GM12878 (cell line): ENCODE measurements at regions not wholly inside any gene's neighbourhood (a gene's known extent, or its start where the extent isn't known, plus 50 kb on each side); places are given as distances from the start of the nearest gene placed in this dataset.
A peak's percentile ranks its signal among the peaks of the same experiment; 100 is the strongest.

Experiments
- ATAC-seq: fragments of 200-7000 bp; cut with Tn5 transposase; 3 replicates; pipeline ENCODE4 v1.9.1; 2020; ENCODE audit warnings: mild to moderate bottlenecking, moderate library complexity
- BruUV-seq: library from RNA; stranded (reverse); fragments of 400-500 nt; replicated peaks from 2 replicates; lab custom pipeline; 2021; lab: Mats Ljungman, UMichigan
- CTCF ChIA-PET: fragments of 300-600 bp; sonication (Branson Sonifier 250); formaldehyde crosslinking; extraction: SDS; loops from one replicate; lab custom pipeline; 2021; ENCODE audit warnings: inconsistent platforms; lab: Yijun Ruan, JAX
- POLR2A ChIA-PET: fragments of 350-600 bp; formaldehyde crosslinking; extraction: SDS; loops from one replicate; lab custom pipeline; 2021; ENCODE audit warnings: inconsistent platforms; lab: Charles Lee
- RAD21 ChIA-PET: fragments of 300-600 bp; sonication (Branson Sonifier 250); formaldehyde crosslinking; loops from one replicate; lab custom pipeline; 2023; ENCODE audit warnings: antibody characterized with exemption; ENCODE audit not compliant: unreplicated experiment; lab: Charles Lee
- SMC1A ChIA-PET: fragments of 300-600 bp; sonication (Branson Sonifier 250); formaldehyde crosslinking; loops from one replicate; lab custom pipeline; 2023; ENCODE audit not compliant: unreplicated experiment, uncharacterized antibody; lab: Charles Lee
- DNase-seq: peaks from one replicate; pipeline ENCODE4 v3.0.0-alpha.2; 2011; ENCODE audit warnings: low read depth, low spot score
- FAIRE-seq: peaks from 3 replicates; lab custom pipeline; 2011; peaks lifted over from hg19 to GRCh38; lab: Jason Lieb, UNC
- H2AFZ ChIP-seq: 2 replicates; pipeline ENCODE4 v1.6.0; 2011; ENCODE audit warnings: low read depth, low read length, control low read depth; ENCODE audit not compliant: control insufficient read depth
- H3K27ac ChIP-seq: 2 replicates; pipeline ENCODE4 v1.5.1; 2011; ENCODE audit warnings: control low read depth; ENCODE audit not compliant: control insufficient read depth, insufficient read depth
- H3K27me3 ChIP-seq, 2 experiments: replicated peaks in 1 of 2; 2 replicates each; pipeline versions ENCODE4 v1.6.0 to v1.6.1; 2011; ENCODE audit warnings: low read length in 1 of 2; ENCODE audit not compliant: control insufficient read depth in 2 of 2, insufficient read depth in 2 of 2
- H3K36me3 ChIP-seq, 2 experiments: 2 replicates each; pipeline ENCODE4 v1.5.1; 2011; ENCODE audit warnings: low read length in 1 of 2; ENCODE audit not compliant: control insufficient read depth in 2 of 2, insufficient read depth in 2 of 2
- H3K4me1 ChIP-seq: 2 replicates; pipeline ENCODE4 v1.6.1; 2011; ENCODE audit warnings: mild to moderate bottlenecking, low read length, moderate library complexity, mixed read lengths; ENCODE audit not compliant: control insufficient read depth, insufficient read depth
- H3K4me2 ChIP-seq: 2 replicates; pipeline ENCODE4 v1.6.0; 2011; ENCODE audit warnings: control low read depth; ENCODE audit not compliant: control insufficient read depth, insufficient read depth
- H3K4me3 ChIP-seq: fragments of 200-600 bp; sonication (generic); 2 replicates; pipeline ENCODE4 v1.5.1; 2016
- H3K79me2 ChIP-seq: 2 replicates; pipeline ENCODE4 v1.6.0; 2011; ENCODE audit warnings: low read length; ENCODE audit not compliant: control insufficient read depth, insufficient read depth
- H3K9ac ChIP-seq: 2 replicates; pipeline ENCODE4 v1.8.0; 2011; ENCODE audit warnings: low read length, control low read depth, mixed read lengths; ENCODE audit not compliant: control insufficient read depth, insufficient read depth
- H3K9me3 ChIP-seq: replicated peaks from 3 replicates; pipeline ENCODE4 v1.5.1; 2011; ENCODE audit warnings: mild to moderate bottlenecking, low read length; ENCODE audit not compliant: control insufficient read depth, insufficient read depth
- H4K20me1 ChIP-seq: 2 replicates; pipeline ENCODE4 v1.6.0; 2011; ENCODE audit not compliant: control insufficient read depth, insufficient read depth
- BACH1 ChIP-seq: fragments of 450-650 bp; IDR thresholded peaks from 2 replicates; pipeline ENCODE4 v1.6.1; 2017; ENCODE audit warnings: mild to moderate bottlenecking, borderline replicate concordance
- GATAD2B ChIP-seq: fragments of 450-650 bp; conservative IDR thresholded peaks from 2 replicates; pipeline ENCODE4 v1.6.1; 2017; ENCODE audit warnings: low read depth, mild to moderate bottlenecking, moderate library complexity
- IKZF2 ChIP-seq, 2 experiments: fragments of 450-650 bp; IDR thresholded peaks; 2 replicates each; pipeline ENCODE4 v1.6.1; 2017; ENCODE audit warnings: mild to moderate bottlenecking in 2 of 2, moderate library complexity in 2 of 2
- MEF2B ChIP-seq: fragments of 450-650 bp; IDR thresholded peaks from 2 replicates; pipeline ENCODE4 v1.6.1; 2018; ENCODE audit warnings: mild to moderate bottlenecking, moderate library complexity; ENCODE audit not compliant: partially characterized antibody, poor library complexity, severe bottlenecking
- PAX5 ChIP-seq: IDR thresholded peaks from 2 replicates; pipeline ENCODE4 v1.6.1; 2011; ENCODE audit warnings: low read depth, low read length, borderline replicate concordance
- RELA ChIP-seq: fragments of 450-650 bp; IDR thresholded peaks from 2 replicates; pipeline ENCODE4 v1.8.0; 2014; ENCODE audit warnings: borderline replicate concordance; ENCODE audit not compliant: partially characterized antibody
- ZNF384 ChIP-seq: IDR thresholded peaks from 2 replicates; pipeline ENCODE4 v1.6.1; 2012; ENCODE audit warnings: low read depth, mild to moderate bottlenecking, low read length, improper control_type of control experiment, borderline replicate concordance
- WGBS: methylation state at CpG from one replicate; pipeline ENCODE4 v1.1.6; 2016; ENCODE audit warnings: low lambda C conversion rate; ENCODE audit not compliant: insufficient replicate concordance, insufficient coverage; ENCODE audit errors: missing lambda C conversion rate; 5-methylcytosine and 5-hydroxymethylcytosine counted together
- in situ Hi-C: fragments of 300-500 bp; cut with MboI; formaldehyde crosslinking; loops from 9 replicates; pipeline ENCODE4 v1.14.3; 2018; ENCODE audit warnings: mixed read lengths
- intact Hi-C: fragments of 100-400 bp; cut with micrococcal nuclease; formaldehyde crosslinking; loops from one replicate; pipeline ENCODE4 v1.14.2; 2022; ENCODE audit not compliant: unreplicated experiment
- TF ChIP-seq, protein P1 (sequence below): IDR thresholded peaks from 2 replicates; pipeline ENCODE4 v1.6.1; 2011; ENCODE audit warnings: mild to moderate bottlenecking, low read depth, low read length, moderate library complexity; ENCODE audit not compliant: insufficient replicate concordance
- TF ChIP-seq, protein P2 (sequence below): fragments of 450-650 bp; IDR thresholded peaks from 2 replicates; pipeline ENCODE4 v1.6.1; 2017; ENCODE audit warnings: mild to moderate bottlenecking, moderate library complexity
- TF ChIP-seq, protein P3 (sequence below): fragments of 450-650 bp; IDR thresholded peaks from 2 replicates; pipeline ENCODE4 v1.6.1; 2016; ENCODE audit warnings: mild to moderate bottlenecking
- TF ChIP-seq, protein P4 (sequence below): fragments of 450-650 bp; formaldehyde crosslinking; IDR thresholded peaks from 2 replicates; pipeline ENCODE4 v1.5.0; 2022; ENCODE audit warnings: mild to moderate bottlenecking, missing genetic modification characterization

DNA sequence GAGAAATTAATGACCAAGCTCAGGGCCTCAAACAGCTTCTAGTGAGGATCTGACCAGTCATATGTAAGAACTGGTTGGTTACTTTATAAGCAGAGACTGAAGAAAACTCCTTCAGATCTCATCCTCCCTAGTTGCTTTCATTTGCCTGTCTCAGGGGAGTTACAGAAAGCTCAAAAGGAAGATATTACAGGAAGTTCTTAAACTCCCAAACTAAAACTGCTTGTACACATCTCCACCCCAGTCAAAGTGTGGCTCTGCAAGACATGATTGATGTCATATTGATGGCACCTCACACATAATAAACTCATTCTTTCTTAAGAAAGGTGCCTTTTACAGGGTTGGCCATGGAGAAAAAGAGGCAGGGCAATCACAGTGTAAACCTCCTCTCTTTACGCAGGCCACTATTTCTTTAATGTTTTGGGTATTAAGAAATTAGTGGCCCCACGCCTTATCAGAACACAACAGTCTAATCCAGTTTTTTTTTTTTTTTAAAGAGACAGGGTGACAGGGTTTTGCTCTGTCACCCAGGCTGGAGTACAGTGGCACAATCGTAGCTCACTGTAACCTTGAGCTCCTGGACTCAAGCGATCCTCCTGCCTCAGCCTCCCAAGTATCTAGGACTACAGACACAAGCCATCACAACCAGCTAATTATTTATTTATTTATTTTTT lies 62.6 kb upstream of the STK17B start:
- H3K4me1 ChIP-seq = peaks cover 14% of the 10 kb centered on the region
- peaks cover 0 to under 1% of the 10 kb centered on the region in 2 experiments; a peak in 1 of 4 replicates for H3K36me3 ChIP-seq
- peak overlapping the region; percentile 48 for H2AFZ ChIP-seq
- DNase-seq (peak; percentile 60), FAIRE-seq (peak; percentile 75), ATAC-seq (peak; percentile 77)
- intact Hi-C loops (loop anchor here (2.0 kb wide), 1 partner anchor 23 kb away; no protein-coding TSS in a partner anchor), in situ Hi-C loops (no loop called here)
- H3K9me3 ChIP-seq = peaks cover 1% of the 10 kb centered on the region; the same call in 2 of the 3 replicates
- no peaks in the 10 kb centered on the region for H4K20me1 ChIP-seq
- BruUV-seq = no TSS peak
- H3K27me3 ChIP-seq = no peaks in the 10 kb centered on the region
- ChIA-PET CTCF (interaction anchor here (1.0 to 6.7 kb wide), 15 partner anchors 12 to 155 kb away, joined by 3 to 37 read pairs (median 5); no protein-coding TSS in a partner anchor), POLR2A (interaction anchor here (0.7 to 3.3 kb wide), 16 partner anchors 9 to 71 kb away, joined by 3 to 26 read pairs (median 8); no protein-coding TSS in a partner anchor), RAD21 (interaction anchor here (0.6 to 5.2 kb wide), 36 partner anchors 8 to 219 kb away, joined by 3 to 89 read pairs (median 7); partner anchors contain the start of gene STK17B), SMC1A (interaction anchor here (0.6 to 12.1 kb wide), 34 partner anchors 8 to 166 kb away, joined by 3 to 143 read pairs (median 14); partner anchors contain the start of genes DNAH7 and STK17B)
- peak overlapping the region; percentile 30; the same call in 1 of the 2 replicates for H3K4me2 ChIP-seq
- H3K27ac ChIP-seq = peak overlapping the region; percentile 50; the same call in 1 of the 2 replicates
- no peak overlapping the region for H3K4me3 ChIP-seq
- WGBS = 42% methylated on average over 4 of the region's 4 CpGs
- H3K9ac ChIP-seq = no peak overlapping the region
- H3K79me2 ChIP-seq = no peaks in the 10 kb centered on the region
- peak; percentile 95 for TF ChIP-seq MEF2B
- TF ChIP-seq ZNF384 = peak; percentile 44; the same call in 1 of the 2 replicates
- TF ChIP-seq, protein P1, sequence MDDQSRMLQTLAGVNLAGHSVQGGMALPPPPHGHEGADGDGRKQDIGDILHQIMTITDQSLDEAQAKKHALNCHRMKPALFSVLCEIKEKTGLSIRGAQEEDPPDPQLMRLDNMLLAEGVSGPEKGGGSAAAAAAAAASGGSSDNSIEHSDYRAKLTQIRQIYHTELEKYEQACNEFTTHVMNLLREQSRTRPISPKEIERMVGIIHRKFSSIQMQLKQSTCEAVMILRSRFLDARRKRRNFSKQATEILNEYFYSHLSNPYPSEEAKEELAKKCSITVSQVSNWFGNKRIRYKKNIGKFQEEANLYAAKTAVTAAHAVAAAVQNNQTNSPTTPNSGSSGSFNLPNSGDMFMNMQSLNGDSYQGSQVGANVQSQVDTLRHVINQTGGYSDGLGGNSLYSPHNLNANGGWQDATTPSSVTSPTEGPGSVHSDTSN = peak; percentile 72
- TF ChIP-seq, protein P2, sequence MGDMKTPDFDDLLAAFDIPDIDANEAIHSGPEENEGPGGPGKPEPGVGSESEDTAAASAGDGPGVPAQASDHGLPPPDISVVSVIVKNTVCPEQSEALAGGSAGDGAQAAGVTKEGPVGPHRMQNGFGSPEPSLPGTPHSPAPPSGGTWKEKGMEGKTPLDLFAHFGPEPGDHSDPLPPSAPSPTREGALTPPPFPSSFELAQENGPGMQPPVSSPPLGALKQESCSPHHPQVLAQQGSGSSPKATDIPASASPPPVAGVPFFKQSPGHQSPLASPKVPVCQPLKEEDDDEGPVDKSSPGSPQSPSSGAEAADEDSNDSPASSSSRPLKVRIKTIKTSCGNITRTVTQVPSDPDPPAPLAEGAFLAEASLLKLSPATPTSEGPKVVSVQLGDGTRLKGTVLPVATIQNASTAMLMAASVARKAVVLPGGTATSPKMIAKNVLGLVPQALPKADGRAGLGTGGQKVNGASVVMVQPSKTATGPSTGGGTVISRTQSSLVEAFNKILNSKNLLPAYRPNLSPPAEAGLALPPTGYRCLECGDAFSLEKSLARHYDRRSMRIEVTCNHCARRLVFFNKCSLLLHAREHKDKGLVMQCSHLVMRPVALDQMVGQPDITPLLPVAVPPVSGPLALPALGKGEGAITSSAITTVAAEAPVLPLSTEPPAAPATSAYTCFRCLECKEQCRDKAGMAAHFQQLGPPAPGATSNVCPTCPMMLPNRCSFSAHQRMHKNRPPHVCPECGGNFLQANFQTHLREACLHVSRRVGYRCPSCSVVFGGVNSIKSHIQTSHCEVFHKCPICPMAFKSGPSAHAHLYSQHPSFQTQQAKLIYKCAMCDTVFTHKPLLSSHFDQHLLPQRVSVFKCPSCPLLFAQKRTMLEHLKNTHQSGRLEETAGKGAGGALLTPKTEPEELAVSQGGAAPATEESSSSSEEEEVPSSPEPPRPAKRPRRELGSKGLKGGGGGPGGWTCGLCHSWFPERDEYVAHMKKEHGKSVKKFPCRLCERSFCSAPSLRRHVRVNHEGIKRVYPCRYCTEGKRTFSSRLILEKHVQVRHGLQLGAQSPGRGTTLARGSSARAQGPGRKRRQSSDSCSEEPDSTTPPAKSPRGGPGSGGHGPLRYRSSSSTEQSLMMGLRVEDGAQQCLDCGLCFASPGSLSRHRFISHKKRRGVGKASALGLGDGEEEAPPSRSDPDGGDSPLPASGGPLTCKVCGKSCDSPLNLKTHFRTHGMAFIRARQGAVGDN = peak; percentile 19; the same call in 1 of the 2 replicates
- TF ChIP-seq, protein P3, sequence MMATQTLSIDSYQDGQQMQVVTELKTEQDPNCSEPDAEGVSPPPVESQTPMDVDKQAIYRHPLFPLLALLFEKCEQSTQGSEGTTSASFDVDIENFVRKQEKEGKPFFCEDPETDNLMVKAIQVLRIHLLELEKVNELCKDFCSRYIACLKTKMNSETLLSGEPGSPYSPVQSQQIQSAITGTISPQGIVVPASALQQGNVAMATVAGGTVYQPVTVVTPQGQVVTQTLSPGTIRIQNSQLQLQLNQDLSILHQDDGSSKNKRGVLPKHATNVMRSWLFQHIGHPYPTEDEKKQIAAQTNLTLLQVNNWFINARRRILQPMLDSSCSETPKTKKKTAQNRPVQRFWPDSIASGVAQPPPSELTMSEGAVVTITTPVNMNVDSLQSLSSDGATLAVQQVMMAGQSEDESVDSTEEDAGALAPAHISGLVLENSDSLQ = peak; percentile 81
- TF ChIP-seq BACH1 = no peak
- TF ChIP-seq IKZF2 (IDR thresholded peaks at IDR 0.05) = peak in 1 of 2 experiments; percentile 41; a peak in 2 of 4 replicates
- TF ChIP-seq GATAD2B = 0 out of 2 replicates have a peak, but pooled peaks have one; percentile 38
- TF ChIP-seq, protein P4, sequence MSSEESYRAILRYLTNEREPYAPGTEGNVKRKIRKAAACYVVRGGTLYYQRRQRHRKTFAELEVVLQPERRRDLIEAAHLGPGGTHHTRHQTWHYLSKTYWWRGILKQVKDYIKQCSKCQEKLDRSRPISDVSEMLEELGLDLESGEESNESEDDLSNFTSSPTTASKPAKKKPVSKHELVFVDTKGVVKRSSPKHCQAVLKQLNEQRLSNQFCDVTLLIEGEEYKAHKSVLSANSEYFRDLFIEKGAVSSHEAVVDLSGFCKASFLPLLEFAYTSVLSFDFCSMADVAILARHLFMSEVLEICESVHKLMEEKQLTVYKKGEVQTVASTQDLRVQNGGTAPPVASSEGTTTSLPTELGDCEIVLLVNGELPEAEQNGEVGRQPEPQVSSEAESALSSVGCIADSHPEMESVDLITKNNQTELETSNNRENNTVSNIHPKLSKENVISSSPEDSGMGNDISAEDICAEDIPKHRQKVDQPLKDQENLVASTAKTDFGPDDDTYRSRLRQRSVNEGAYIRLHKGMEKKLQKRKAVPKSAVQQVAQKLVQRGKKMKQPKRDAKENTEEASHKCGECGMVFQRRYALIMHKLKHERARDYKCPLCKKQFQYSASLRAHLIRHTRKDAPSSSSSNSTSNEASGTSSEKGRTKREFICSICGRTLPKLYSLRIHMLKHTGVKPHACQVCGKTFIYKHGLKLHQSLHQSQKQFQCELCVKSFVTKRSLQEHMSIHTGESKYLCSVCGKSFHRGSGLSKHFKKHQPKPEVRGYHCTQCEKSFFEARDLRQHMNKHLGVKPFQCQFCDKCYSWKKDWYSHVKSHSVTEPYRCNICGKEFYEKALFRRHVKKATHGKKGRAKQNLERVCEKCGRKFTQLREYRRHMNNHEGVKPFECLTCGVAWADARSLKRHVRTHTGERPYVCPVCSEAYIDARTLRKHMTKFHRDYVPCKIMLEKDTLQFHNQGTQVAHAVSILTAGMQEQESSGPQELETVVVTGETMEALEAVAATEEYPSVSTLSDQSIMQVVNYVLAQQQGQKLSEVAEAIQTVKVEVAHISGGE = no peak
- TF ChIP-seq RELA = no peak
- TF ChIP-seq PAX5 = no peak
